CD4-positive, alpha-beta T cell treated with Interferon gamma for 1 hour (primary cell): ENCODE measurements at regions not wholly inside any gene's neighbourhood (a gene's known extent, or its start where the extent isn't known, plus 50 kb on each side); places are given as distances from the start of the nearest gene placed in this dataset.

Experiments
- DNase-seq: peaks from one replicate; pipeline ENCODE4 v3.0.0-alpha.2; 2020

DNA sequence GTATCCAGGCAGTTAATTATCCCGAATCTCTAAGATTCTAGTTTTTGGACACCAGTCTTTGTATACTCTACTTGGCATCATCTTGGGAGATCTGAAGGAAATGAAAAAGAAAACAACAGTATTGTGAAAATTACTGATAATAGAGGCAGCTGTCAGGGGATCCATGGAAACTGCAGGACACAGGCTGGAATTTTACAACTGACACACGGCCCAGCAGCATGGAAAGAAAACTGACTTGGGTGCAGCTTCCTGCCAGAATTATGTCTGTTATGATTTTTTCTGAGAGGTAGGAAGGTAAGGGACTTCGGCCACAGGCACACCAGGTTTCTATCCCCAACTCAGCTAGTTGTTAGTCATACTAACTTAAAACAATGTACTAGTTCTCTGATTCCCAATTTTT lies 57.7 kb upstream of the ERBB4 start:
- no peak for DNase-seq

DNA sequence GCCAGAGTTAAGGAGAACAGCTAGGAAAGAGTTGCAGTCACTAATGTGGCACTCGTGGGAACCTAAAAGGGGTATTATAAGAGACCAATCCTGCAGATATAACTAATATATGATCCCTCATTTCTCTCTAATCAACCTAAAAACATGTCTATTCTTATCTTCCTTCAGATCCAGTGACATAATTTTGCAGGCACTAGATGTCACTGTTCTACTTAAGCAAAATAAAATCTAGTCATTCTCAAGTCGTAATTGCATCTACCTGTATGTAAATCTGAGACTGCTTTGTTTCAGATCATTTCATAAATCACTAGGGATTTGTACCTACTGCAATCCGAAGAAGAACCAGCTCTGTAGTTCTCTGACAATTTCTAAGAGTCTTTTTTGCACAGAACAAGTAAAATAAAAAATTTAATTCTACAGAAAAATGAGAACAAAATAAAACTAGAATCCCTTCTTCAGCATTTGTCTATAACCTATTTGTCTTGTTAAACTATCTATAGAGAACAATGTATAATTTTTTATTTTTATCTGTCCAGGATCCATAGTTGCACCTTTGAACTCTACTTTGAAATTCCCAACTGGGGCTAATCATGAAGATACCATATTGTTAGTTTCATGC lies 56.5 kb upstream of the ERBB4 start:
- no peak for DNase-seq

DNA sequence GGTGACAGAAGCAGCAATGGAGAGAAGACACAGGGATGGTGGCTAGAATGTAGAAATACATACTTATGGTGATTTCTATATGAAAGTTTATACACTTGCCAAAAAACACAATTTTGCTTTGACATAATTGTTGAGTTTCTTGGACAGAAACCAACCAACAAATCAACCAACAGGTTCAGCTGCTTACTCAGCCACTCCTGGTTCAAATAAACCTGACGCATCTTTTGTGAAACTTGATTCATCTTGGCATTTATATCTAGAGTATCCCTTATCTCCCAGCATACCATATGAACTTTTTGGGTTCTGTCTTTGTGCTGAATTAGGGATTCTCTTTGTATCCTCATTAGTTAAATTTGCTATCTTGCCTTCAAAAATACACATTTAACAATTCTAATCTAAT lies 54.1 kb upstream of the ERBB4 start:
- no peak for DNase-seq
